Nephron (organoid): ENCODE measurements at regions not wholly inside any gene's neighbourhood (a gene's known extent, or its start where the extent isn't known, plus 50 kb on each side); places are given as distances from the start of the nearest gene placed in this dataset.

Source experiments
- H3K27ac Mint-ChIP-seq, 3 experiments: 2 replicates each; pipeline ENCODE4 v1.8.0; 2020; ENCODE audit warnings: mixed read lengths in 3 of 3, mild to moderate bottlenecking in 2 of 3, moderate library complexity in 1 of 3
- H3K27me3 Mint-ChIP-seq: 2 replicates; pipeline ENCODE4 v1.8.0; 2021; ENCODE audit warnings: low read depth, mild to moderate bottlenecking, moderate library complexity, mixed read lengths
- H3K36me3 Mint-ChIP-seq: 2 replicates; pipeline ENCODE4 v1.8.0; 2020; ENCODE audit warnings: low read depth, mixed read lengths
- H3K4me1 Mint-ChIP-seq: 2 replicates; pipeline ENCODE4 v1.8.0; 2020; ENCODE audit warnings: mixed read lengths
- H3K4me3 Mint-ChIP-seq, 3 experiments: 2 replicates each; pipeline ENCODE4 v1.8.0; 2020; ENCODE audit warnings: mild to moderate bottlenecking in 3 of 3, mixed read lengths in 3 of 3, moderate library complexity in 2 of 3
- H3K9me3 Mint-ChIP-seq: 2 replicates; pipeline ENCODE4 v1.8.0; 2020; ENCODE audit warnings: mixed read lengths
- TF ChIP-seq, protein P1 (sequence below), 3 experiments: fragments of 200-600 bp; sonication (generic); IDR thresholded peaks; one replicate each; pipeline ENCODE4 v1.5.0; 2021; ENCODE audit warnings: antibody characterized with exemption in 3 of 3; ENCODE audit not compliant: unreplicated experiment in 3 of 3

DNA sequence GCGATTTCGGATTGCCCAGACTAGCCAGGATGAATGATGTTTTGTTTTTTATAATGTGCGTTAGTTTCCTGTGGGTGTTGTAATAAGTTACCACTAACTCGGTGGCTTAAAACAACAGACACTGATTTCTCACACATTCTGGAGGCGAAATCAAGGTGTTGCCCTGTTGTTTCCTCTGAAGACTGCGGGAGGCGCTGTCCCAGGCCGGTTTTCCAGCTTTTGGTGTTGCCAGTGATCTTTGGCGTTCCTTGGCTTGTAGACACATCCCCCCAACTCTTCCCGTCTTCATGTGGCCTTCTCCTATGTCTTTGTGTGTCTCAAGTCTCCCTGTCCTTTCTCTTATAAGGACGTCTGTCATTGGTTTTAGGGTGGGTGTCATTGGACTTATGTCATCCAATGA lies 267.7 kb downstream of the AACS start:
- TF ChIP-seq, protein P1, sequence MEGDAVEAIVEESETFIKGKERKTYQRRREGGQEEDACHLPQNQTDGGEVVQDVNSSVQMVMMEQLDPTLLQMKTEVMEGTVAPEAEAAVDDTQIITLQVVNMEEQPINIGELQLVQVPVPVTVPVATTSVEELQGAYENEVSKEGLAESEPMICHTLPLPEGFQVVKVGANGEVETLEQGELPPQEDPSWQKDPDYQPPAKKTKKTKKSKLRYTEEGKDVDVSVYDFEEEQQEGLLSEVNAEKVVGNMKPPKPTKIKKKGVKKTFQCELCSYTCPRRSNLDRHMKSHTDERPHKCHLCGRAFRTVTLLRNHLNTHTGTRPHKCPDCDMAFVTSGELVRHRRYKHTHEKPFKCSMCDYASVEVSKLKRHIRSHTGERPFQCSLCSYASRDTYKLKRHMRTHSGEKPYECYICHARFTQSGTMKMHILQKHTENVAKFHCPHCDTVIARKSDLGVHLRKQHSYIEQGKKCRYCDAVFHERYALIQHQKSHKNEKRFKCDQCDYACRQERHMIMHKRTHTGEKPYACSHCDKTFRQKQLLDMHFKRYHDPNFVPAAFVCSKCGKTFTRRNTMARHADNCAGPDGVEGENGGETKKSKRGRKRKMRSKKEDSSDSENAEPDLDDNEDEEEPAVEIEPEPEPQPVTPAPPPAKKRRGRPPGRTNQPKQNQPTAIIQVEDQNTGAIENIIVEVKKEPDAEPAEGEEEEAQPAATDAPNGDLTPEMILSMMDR (IDR thresholded peaks at IDR 0.05; ENCODE audit: unreplicated experiment in 3 of 3), result no peak
- H3K36me3 Mint-ChIP-seq, result no peaks in the 10 kb centered on the region
- H3K4me1 Mint-ChIP-seq, result no peaks in the 10 kb centered on the region
- H3K27me3 Mint-ChIP-seq, result peaks cover 57% of the 10 kb centered on the region
- H3K27ac Mint-ChIP-seq, result no peak overlapping the region
- no peak overlapping the region for H3K4me3 Mint-ChIP-seq
- H3K9me3 Mint-ChIP-seq, result peaks cover 7% of the 10 kb centered on the region

DNA sequence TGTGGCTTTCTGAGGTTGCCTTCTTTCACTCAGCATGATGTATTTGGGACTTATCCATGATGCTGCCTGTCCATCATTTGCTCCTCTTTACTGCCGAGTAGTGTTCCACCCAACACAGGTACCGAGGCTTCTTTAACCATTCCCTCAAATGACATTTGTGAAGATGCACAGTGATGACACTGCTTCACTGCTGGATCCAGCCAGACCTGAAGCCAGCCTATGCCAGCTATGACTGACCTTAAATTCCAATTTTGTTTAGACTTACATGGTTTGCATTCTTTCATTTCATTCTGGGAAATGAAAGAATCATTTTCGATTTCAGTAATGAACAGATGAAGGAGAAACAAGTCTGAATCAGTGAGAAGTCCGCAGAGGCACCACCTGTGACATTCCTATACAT lies 271.0 kb downstream of the AACS start:
- H3K9me3 Mint-ChIP-seq, result no peaks in the 10 kb centered on the region
- TF ChIP-seq, protein P1 (IDR thresholded peaks at IDR 0.05; ENCODE audit: unreplicated experiment in 3 of 3), result no peak
- H3K4me1 Mint-ChIP-seq, result no peaks in the 10 kb centered on the region
- H3K27me3 Mint-ChIP-seq, result peaks cover 41% of the 10 kb centered on the region
- no peaks in the 10 kb centered on the region for H3K36me3 Mint-ChIP-seq
- no peak overlapping the region for H3K4me3 Mint-ChIP-seq
- H3K27ac Mint-ChIP-seq, result no peak overlapping the region

DNA sequence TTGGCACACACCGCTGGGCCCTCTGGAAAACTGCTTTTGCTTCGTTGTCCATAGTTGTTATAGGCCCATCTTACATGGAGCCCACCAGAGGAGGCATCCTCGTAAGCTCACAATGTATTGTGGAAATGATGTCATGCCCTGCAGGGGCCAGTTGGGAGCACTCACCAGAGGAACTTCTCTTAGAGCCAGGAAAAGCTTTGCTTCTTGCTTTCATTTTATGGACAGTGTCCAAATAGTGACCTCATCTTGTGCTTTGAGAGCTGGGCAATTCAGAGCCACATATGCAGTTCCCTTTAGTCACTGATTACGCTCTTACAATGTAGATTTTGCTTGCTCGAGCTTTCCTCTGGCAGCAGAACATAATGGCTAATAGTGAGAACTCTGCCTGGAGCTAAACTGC lies 275.6 kb downstream of the AACS start:
- H3K9me3 Mint-ChIP-seq, result no peaks in the 10 kb centered on the region
- TF ChIP-seq, protein P1 (IDR thresholded peaks at IDR 0.05; ENCODE audit: unreplicated experiment in 3 of 3), result no peak
- H3K27ac Mint-ChIP-seq, result peak overlapping the region in 1 of 3 experiments; percentile 25
- no peaks in the 10 kb centered on the region for H3K4me1 Mint-ChIP-seq
- H3K36me3 Mint-ChIP-seq, result no peaks in the 10 kb centered on the region
- no peak overlapping the region for H3K4me3 Mint-ChIP-seq
- H3K27me3 Mint-ChIP-seq, result peaks cover 9% of the 10 kb centered on the region

DNA sequence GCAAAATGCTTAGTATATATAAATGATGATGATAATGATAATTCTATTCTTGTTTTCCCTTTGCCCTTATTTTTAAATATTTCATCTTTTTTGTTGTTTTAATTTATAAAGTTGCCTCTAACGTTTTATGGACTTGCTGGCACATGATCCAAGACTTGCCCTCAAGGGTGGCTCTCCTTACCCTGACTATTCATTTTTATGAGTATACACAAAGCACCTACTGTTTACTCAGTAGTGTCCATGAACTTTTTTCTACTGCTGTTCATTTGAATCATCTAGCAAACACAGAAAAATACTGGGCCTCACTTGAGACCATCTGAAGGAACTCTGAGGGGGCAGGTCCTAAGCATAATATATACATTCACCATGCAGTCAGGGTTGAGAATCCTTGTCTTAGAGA lies 276.2 kb downstream of the AACS start:
- Mint-ChIP-seq H3K36me3 (no peaks in the 10 kb centered on the region), H3K27ac (no peak overlapping the region), H3K4me3 (no peak overlapping the region), H3K27me3 (peaks cover 9% of the 10 kb centered on the region), H3K9me3 (no peaks in the 10 kb centered on the region), H3K4me1 (no peaks in the 10 kb centered on the region)
- TF ChIP-seq, protein P1 (IDR thresholded peaks at IDR 0.05; ENCODE audit: unreplicated experiment in 3 of 3), result no peak

DNA sequence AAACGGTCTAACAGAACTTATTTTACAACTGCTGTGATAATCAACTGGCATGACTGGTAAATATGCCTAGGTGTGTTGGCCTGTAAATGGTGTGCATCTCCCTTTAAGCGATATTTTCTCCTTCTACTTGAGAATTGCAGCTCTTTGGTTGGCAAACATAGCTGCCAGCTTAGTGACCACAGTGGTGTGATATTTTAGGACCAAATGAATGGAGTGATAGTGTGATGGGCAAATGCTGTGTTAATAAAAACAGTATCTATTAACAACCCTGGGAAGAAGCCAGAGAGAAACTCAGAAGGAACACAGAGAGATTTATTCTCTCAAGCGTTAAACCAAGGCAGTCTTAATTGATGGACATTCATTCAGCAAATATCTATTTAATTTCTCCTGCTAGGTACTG lies 278.4 kb downstream of the AACS start:
- Mint-ChIP-seq H3K36me3 (no peaks in the 10 kb centered on the region), H3K4me1 (no peaks in the 10 kb centered on the region), H3K4me3 (no peak overlapping the region), H3K9me3 (no peaks in the 10 kb centered on the region), H3K27me3 (peaks cover 9% of the 10 kb centered on the region), H3K27ac (no peak overlapping the region)
- TF ChIP-seq, protein P1 (IDR thresholded peaks at IDR 0.05; ENCODE audit: unreplicated experiment in 3 of 3), result no peak

DNA sequence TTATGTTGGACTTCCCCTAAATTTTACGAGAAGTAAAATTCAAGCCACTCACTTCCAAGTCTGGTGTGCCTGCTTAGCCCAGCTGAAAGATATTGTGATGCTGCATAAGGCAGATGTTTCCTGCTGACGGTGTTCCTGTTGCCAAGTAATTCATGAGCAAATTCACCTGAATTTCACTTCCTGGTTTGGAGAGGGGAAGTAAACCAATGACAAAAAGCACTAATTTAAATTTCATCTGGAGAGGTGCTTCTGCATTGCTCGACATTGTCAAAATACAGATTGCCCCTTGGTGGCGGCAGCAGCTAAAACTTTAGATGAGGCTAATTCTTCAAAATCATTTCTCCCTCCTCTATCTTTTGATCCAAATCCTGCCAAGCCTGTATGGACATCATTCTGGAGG lies 281.1 kb downstream of the AACS start:
- Mint-ChIP-seq H3K4me1 (no peaks in the 10 kb centered on the region), H3K9me3 (peaks cover 10% of the 10 kb centered on the region), H3K4me3 (no peak overlapping the region), H3K27me3 (peaks cover 3% of the 10 kb centered on the region), H3K36me3 (no peaks in the 10 kb centered on the region), H3K27ac (no peak overlapping the region)
- TF ChIP-seq, protein P1 (IDR thresholded peaks at IDR 0.05; ENCODE audit: unreplicated experiment in 3 of 3), result peak in 1 of 3 experiments; percentile 10
